ENCODE measurements at regions not wholly inside any gene's neighbourhood (a gene's known extent, or its start where the extent isn't known, plus 50 kb on each side); places are given as distances from the start of the nearest gene placed in this dataset.

- no peaks in the 10 kb centered on the region for H3K36me3 Mint-ChIP-seq (ENCODE audit: insufficient read depth)
- H3K4me1 Mint-ChIP-seq (ENCODE audit: low read depth), result peaks cover 10% of the 10 kb centered on the region
- no peaks in the 10 kb centered on the region for H3K9me3 Mint-ChIP-seq
- DNase-seq (no peak), ATAC-seq (no peak)
- no peaks in the 10 kb centered on the region for H3K27me3 Mint-ChIP-seq (ENCODE audit: low read depth)
- no peak overlapping the region for H3K4me3 Mint-ChIP-seq
Observed at GRCh38 chr5:67358186-67358585, 161.6 kb upstream of the CD180 start.

GRCh38 chr5:67355120-67355713 lies 158.6 kb upstream of the CD180 start:
- Mint-ChIP-seq H3K36me3 (ENCODE audit: insufficient read depth) (no peaks in the 10 kb centered on the region), H3K4me3 (no peak overlapping the region), H3K9me3 (no peaks in the 10 kb centered on the region), H3K27me3 (ENCODE audit: low read depth) (no peaks in the 10 kb centered on the region), H3K4me1 (ENCODE audit: low read depth) (peaks cover 23% of the 10 kb centered on the region)
- DNase-seq (no peak), ATAC-seq (no peak)

- Mint-ChIP-seq H3K36me3 (ENCODE audit: insufficient read depth) (no peaks in the 10 kb centered on the region), H3K27me3 (ENCODE audit: low read depth) (no peaks in the 10 kb centered on the region), H3K4me3 (no peak overlapping the region), H3K4me1 (ENCODE audit: low read depth) (peaks cover 20% of the 10 kb centered on the region), H3K9me3 (no peaks in the 10 kb centered on the region)
- no peak for ATAC-seq
- DNase-seq, result no peak
Observed at GRCh38 chr5:67353500-67354450, 157.2 kb upstream of the CD180 start.

GRCh38 chr5:67350618-67351201 lies 154.1 kb upstream of the CD180 start:
- no peak for DNase-seq
- peaks cover 3% of the 10 kb centered on the region for H3K9me3 Mint-ChIP-seq
- H3K4me1 Mint-ChIP-seq (ENCODE audit: low read depth), result peaks cover 20% of the 10 kb centered on the region
- peak overlapping the region; percentile 66 for H3K4me3 Mint-ChIP-seq
- no peaks in the 10 kb centered on the region for H3K27me3 Mint-ChIP-seq (ENCODE audit: low read depth)
- no peak for ATAC-seq
- H3K36me3 Mint-ChIP-seq (ENCODE audit: insufficient read depth), result no peaks in the 10 kb centered on the region

GRCh38 chr5:67350185-67350584 lies 153.6 kb upstream of the CD180 start:
- Mint-ChIP-seq H3K27me3 (ENCODE audit: low read depth) (no peaks in the 10 kb centered on the region), H3K36me3 (ENCODE audit: insufficient read depth) (no peaks in the 10 kb centered on the region), H3K9me3 (peaks cover 4% of the 10 kb centered on the region), H3K4me3 (peak overlapping the region; percentile 66), H3K4me1 (ENCODE audit: low read depth) (peaks cover 18% of the 10 kb centered on the region)
- ATAC-seq (no peak), DNase-seq (no peak)

- H3K36me3 Mint-ChIP-seq (ENCODE audit: insufficient read depth), result no peaks in the 10 kb centered on the region
- peaks cover 18% of the 10 kb centered on the region for H3K4me1 Mint-ChIP-seq (ENCODE audit: low read depth)
- DNase-seq, result no peak
- H3K9me3 Mint-ChIP-seq, result peaks cover 11% of the 10 kb centered on the region
- no peaks in the 10 kb centered on the region for H3K27me3 Mint-ChIP-seq (ENCODE audit: low read depth)
- ATAC-seq, result no peak
- H3K4me3 Mint-ChIP-seq, result no peak overlapping the region
Observed at GRCh38 chr5:67347821-67348220, 151.2 kb upstream of the CD180 start.

GRCh38 chr5:67346611-67347010 lies 150.0 kb upstream of the CD180 start:
- Mint-ChIP-seq H3K4me1 (ENCODE audit: low read depth) (peaks cover 15% of the 10 kb centered on the region), H3K9me3 (peaks cover 11% of the 10 kb centered on the region), H3K4me3 (no peak overlapping the region), H3K27me3 (ENCODE audit: low read depth) (peaks cover 2% of the 10 kb centered on the region), H3K36me3 (ENCODE audit: insufficient read depth) (no peaks in the 10 kb centered on the region)
- no peak for ATAC-seq
- no peak for DNase-seq

GRCh38 chr5:67344870-67345269 lies 148.3 kb upstream of the CD180 start:
- no peaks in the 10 kb centered on the region for H3K36me3 Mint-ChIP-seq (ENCODE audit: insufficient read depth)
- H3K27me3 Mint-ChIP-seq (ENCODE audit: low read depth), result peaks cover 4% of the 10 kb centered on the region
- H3K4me1 Mint-ChIP-seq (ENCODE audit: low read depth), result no peaks in the 10 kb centered on the region
- DNase-seq (no peak), ATAC-seq (no peak)
- H3K4me3 Mint-ChIP-seq, result no peak overlapping the region
- H3K9me3 Mint-ChIP-seq, result peaks cover 11% of the 10 kb centered on the region

- ATAC-seq (no peak), DNase-seq (no peak)
- H3K9me3 Mint-ChIP-seq, result peaks cover 11% of the 10 kb centered on the region
- H3K36me3 Mint-ChIP-seq (ENCODE audit: insufficient read depth), result no peaks in the 10 kb centered on the region
- H3K27me3 Mint-ChIP-seq (ENCODE audit: low read depth), result peaks cover 4% of the 10 kb centered on the region
- H3K4me1 Mint-ChIP-seq (ENCODE audit: low read depth), result no peaks in the 10 kb centered on the region
- H3K4me3 Mint-ChIP-seq, result no peak overlapping the region
Observed at GRCh38 chr5:67343835-67344234, 147.2 kb upstream of the CD180 start.

GRCh38 chr5:67341478-67341877 lies 144.9 kb upstream of the CD180 start:
- ATAC-seq (no peak), DNase-seq (no peak)
- Mint-ChIP-seq H3K36me3 (ENCODE audit: insufficient read depth) (no peaks in the 10 kb centered on the region), H3K9me3 (peaks cover 11% of the 10 kb centered on the region), H3K4me1 (ENCODE audit: low read depth) (no peaks in the 10 kb centered on the region), H3K4me3 (no peak overlapping the region), H3K27me3 (ENCODE audit: low read depth) (peaks cover 4% of the 10 kb centered on the region)

- H3K4me3 Mint-ChIP-seq, result no peak overlapping the region
- no peak for DNase-seq
- peaks cover 4% of the 10 kb centered on the region for H3K27me3 Mint-ChIP-seq (ENCODE audit: low read depth)
- no peaks in the 10 kb centered on the region for H3K36me3 Mint-ChIP-seq (ENCODE audit: insufficient read depth)
- ATAC-seq, result no peak
- H3K4me1 Mint-ChIP-seq (ENCODE audit: low read depth), result no peaks in the 10 kb centered on the region
- peaks cover 3% of the 10 kb centered on the region for H3K9me3 Mint-ChIP-seq
Observed at GRCh38 chr5:67339219-67339767, 142.7 kb upstream of the CD180 start.

GRCh38 chr5:67338421-67338820 lies 141.8 kb upstream of the CD180 start:
- Mint-ChIP-seq H3K27me3 (ENCODE audit: low read depth) (peaks cover 4% of the 10 kb centered on the region), H3K36me3 (ENCODE audit: insufficient read depth) (no peaks in the 10 kb centered on the region), H3K4me3 (no peak overlapping the region), H3K4me1 (ENCODE audit: low read depth) (no peaks in the 10 kb centered on the region), H3K9me3 (no peaks in the 10 kb centered on the region)
- ATAC-seq (no peak), DNase-seq (no peak)

GRCh38 chr5:67337751-67338150 lies 141.2 kb upstream of the CD180 start:
- no peaks in the 10 kb centered on the region for H3K9me3 Mint-ChIP-seq
- DNase-seq (no peak), ATAC-seq (no peak)
- no peaks in the 10 kb centered on the region for H3K36me3 Mint-ChIP-seq (ENCODE audit: insufficient read depth)
- no peaks in the 10 kb centered on the region for H3K4me1 Mint-ChIP-seq (ENCODE audit: low read depth)
- H3K27me3 Mint-ChIP-seq (ENCODE audit: low read depth), result peaks cover 4% of the 10 kb centered on the region
- H3K4me3 Mint-ChIP-seq, result no peak overlapping the region

- no peaks in the 10 kb centered on the region for H3K4me1 Mint-ChIP-seq (ENCODE audit: low read depth)
- peaks cover 5% of the 10 kb centered on the region for H3K9me3 Mint-ChIP-seq
- peaks cover 2% of the 10 kb centered on the region for H3K27me3 Mint-ChIP-seq (ENCODE audit: low read depth)
- H3K36me3 Mint-ChIP-seq (ENCODE audit: insufficient read depth), result no peaks in the 10 kb centered on the region
- ATAC-seq, result no peak
- DNase-seq, result no peak
- no peak overlapping the region for H3K4me3 Mint-ChIP-seq
Observed at GRCh38 chr5:67335426-67335825, 138.8 kb upstream of the CD180 start.

All from activated T-cell treated with anti-CD3 and anti-CD28 coated beads, Interleukin-2, amount 50 U/mL, for 4 hours (primary cell).